ENCODE measurements at regions not wholly inside any gene's neighbourhood (a gene's known extent, or its start where the extent isn't known, plus 50 kb on each side); places are given as distances from the start of the nearest gene placed in this dataset.

DNA sequence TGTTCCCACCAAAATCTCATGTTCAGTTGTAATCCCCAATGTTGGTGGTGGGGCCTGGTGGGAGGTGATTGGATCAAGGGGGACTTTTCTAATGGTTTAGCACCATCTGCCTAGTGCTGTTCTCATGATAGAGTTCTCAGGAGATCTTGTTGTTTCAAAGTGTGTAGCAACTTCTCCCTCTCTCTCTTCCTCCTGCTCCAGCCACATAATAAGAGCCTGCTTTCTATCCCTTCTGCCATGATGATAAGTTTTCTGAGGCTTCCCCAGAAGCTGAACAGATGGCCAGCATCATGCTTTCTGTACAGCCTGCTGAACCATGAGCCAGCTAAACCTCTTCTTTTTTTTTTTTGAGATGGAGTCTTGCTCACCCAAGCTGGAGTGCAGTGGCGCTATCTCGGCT lies 910.6 kb downstream of the KCNMA1 start:
- no peaks in the 10 kb centered on the region for H3K9me3 ChIP-seq
- H3K27me3 ChIP-seq = no peaks in the 10 kb centered on the region
- no peak overlapping the region for H3K4me3 ChIP-seq
- H3K27ac ChIP-seq = no peak overlapping the region
- TF ChIP-seq, protein P1, sequence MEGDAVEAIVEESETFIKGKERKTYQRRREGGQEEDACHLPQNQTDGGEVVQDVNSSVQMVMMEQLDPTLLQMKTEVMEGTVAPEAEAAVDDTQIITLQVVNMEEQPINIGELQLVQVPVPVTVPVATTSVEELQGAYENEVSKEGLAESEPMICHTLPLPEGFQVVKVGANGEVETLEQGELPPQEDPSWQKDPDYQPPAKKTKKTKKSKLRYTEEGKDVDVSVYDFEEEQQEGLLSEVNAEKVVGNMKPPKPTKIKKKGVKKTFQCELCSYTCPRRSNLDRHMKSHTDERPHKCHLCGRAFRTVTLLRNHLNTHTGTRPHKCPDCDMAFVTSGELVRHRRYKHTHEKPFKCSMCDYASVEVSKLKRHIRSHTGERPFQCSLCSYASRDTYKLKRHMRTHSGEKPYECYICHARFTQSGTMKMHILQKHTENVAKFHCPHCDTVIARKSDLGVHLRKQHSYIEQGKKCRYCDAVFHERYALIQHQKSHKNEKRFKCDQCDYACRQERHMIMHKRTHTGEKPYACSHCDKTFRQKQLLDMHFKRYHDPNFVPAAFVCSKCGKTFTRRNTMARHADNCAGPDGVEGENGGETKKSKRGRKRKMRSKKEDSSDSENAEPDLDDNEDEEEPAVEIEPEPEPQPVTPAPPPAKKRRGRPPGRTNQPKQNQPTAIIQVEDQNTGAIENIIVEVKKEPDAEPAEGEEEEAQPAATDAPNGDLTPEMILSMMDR (IDR thresholded peaks at IDR 0.05) = no peak
- TF ChIP-seq POLR2AphosphoS5 (IDR thresholded peaks at IDR 0.05; ENCODE audit: insufficient read depth in 1 of 2, low read depth in 1 of 2) (no peak), POLR2A (IDR thresholded peaks at IDR 0.05) (no peak)
- intact Hi-C loops (cut with DNase I) = no loop called here
- H3K36me3 ChIP-seq = no peaks in the 10 kb centered on the region
- no peaks in the 10 kb centered on the region for H3K4me1 ChIP-seq
- DNase-seq (ENCODE audit: extremely low spot score in 2 of 2) = no peak

DNA sequence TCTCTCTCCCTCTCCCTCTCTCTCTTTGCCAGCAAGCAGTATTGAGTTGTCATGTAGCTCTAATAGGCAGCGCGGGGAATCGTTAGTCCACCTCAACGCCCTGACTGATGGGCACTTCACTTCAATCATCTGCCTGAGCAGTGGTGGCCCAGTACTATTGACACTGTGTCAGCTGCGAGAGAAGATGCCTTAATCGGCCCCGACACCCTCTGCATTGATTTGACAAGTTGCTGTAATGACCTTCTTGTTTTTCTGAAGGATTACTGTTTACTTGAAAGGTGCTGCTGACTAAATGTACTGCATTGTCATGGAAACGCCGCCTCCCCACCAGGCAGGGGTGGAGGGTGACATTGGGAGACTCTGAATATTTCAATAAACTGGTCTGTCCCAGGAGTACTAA lies 913.8 kb downstream of the KCNMA1 start:
- Histone ChIP-seq H3K27me3 (no peaks in the 10 kb centered on the region), H3K27ac (no peak overlapping the region), H3K36me3 (no peaks in the 10 kb centered on the region), H3K4me3 (no peak overlapping the region), H3K4me1 (no peaks in the 10 kb centered on the region), H3K9me3 (no peaks in the 10 kb centered on the region)
- DNase-seq (ENCODE audit: extremely low spot score in 2 of 2) = no peak
- TF ChIP-seq POLR2A (IDR thresholded peaks at IDR 0.05) (no peak), POLR2AphosphoS5 (IDR thresholded peaks at IDR 0.05; ENCODE audit: insufficient read depth in 1 of 2, low read depth in 1 of 2) (no peak)
- TF ChIP-seq, protein P1 (IDR thresholded peaks at IDR 0.05) = no peak
- intact Hi-C loops (cut with DNase I) = no loop called here

DNA sequence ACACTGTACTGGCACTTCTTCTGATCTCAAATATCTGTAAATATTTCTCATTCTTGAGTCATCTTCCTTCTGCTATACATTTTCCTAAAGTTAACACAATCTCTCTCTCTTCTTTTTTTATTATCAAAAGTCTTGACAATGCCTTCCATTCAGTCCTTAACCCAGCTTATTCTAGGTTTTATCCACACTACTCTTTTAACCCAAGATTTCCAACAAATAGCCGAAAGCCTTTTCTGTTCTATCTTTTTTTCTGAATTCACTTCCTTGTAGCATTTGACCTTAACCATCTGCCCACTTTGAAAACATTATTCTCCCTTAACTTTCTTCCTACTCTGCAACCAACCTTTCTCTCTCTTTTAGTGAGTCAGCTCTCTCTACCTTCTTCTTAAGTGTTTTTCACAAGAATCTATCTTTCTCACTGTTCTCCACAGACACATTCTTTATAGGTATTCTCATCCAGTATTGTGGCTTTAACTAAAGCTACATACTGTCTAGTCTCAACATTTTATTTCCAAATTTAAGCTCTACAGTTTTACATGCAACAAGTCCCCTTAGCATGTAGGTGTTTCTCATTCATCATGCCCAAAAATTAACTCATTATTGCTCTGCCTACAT lies 915.6 kb downstream of the KCNMA1 start:
- H3K4me3 ChIP-seq = no peak overlapping the region
- no peak overlapping the region for H3K27ac ChIP-seq
- H3K4me1 ChIP-seq = no peaks in the 10 kb centered on the region
- no peaks in the 10 kb centered on the region for H3K27me3 ChIP-seq
- H3K36me3 ChIP-seq = no peaks in the 10 kb centered on the region
- TF ChIP-seq, protein P1 (IDR thresholded peaks at IDR 0.05) = no peak
- TF ChIP-seq POLR2A (IDR thresholded peaks at IDR 0.05) (no peak), POLR2AphosphoS5 (IDR thresholded peaks at IDR 0.05; ENCODE audit: insufficient read depth in 1 of 2, low read depth in 1 of 2) (no peak)
- DNase-seq (ENCODE audit: extremely low spot score in 2 of 2) = no peak
- intact Hi-C loops (cut with DNase I) = no loop called here
- H3K9me3 ChIP-seq = no peaks in the 10 kb centered on the region

DNA sequence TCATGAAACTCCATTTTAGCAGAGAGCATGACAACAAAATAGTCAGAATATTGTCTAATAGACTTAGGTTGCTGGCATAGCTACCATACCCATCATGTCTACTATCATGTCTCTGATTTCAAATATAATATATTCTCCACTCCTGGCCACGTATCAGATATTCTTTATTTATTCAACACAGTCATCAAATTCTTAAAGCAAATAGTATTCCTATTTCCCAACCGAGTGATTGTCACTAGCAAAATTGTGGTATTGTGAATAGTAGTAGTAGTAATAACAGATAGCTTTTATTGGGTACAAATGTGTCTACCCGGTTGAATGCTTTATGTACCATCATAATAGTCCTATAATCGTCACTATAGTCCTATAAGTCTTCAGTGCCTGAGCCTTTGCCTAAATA lies 918.6 kb downstream of the KCNMA1 start:
- intact Hi-C loops (cut with DNase I) = no loop called here
- TF ChIP-seq POLR2A (IDR thresholded peaks at IDR 0.05) (no peak), POLR2AphosphoS5 (IDR thresholded peaks at IDR 0.05; ENCODE audit: insufficient read depth in 1 of 2, low read depth in 1 of 2) (no peak)
- TF ChIP-seq, protein P1 (IDR thresholded peaks at IDR 0.05) = no peak
- no peak overlapping the region for H3K4me3 ChIP-seq

DNA sequence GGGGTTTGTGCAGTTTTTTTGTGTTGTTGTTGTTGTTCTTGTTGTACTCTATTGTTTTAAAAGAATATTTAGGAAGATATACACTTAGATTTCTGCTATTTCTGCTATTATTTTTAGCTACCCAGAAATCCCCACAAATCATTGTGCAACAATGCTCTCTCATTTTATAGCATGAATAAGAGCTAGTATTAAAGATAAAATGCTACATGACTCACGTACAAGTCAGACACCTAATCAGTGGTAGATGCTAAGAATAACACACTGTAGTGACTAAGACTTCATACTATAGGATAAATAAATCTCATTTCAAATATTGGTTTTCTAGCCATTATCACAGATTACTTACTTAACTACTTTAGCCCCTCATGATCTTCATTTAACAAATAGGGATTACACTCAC lies 920.5 kb downstream of the KCNMA1 start:
- Histone ChIP-seq H3K9me3 (no peaks in the 10 kb centered on the region), H3K27ac (no peak overlapping the region), H3K36me3 (no peaks in the 10 kb centered on the region), H3K27me3 (no peaks in the 10 kb centered on the region), H3K4me3 (no peak overlapping the region), H3K4me1 (no peaks in the 10 kb centered on the region)
- DNase-seq (ENCODE audit: extremely low spot score in 2 of 2) = no peak
- intact Hi-C loops (cut with DNase I) = no loop called here
- peak in 1 of 2 donors; percentile 21 for TF ChIP-seq POLR2AphosphoS5 (IDR thresholded peaks at IDR 0.05; ENCODE audit: insufficient read depth in 1 of 2, low read depth in 1 of 2)
- TF ChIP-seq, protein P1 (IDR thresholded peaks at IDR 0.05) = no peak

More for the DNA sequence above, 918.6 kb downstream of the KCNMA1 start:
- Histone ChIP-seq H3K27me3 (no peaks in the 10 kb centered on the region), H3K27ac (no peak overlapping the region), H3K36me3 (no peaks in the 10 kb centered on the region), H3K4me1 (no peaks in the 10 kb centered on the region), H3K9me3 (no peaks in the 10 kb centered on the region)
- no peak for DNase-seq (ENCODE audit: extremely low spot score in 2 of 2)

Measured in vagina (tissue), 2 donors.